HG02970 (cell line): ENCODE measurements at regions not wholly inside any gene's neighbourhood (a gene's known extent, or its start where the extent isn't known, plus 50 kb on each side); places are given as distances from the start of the nearest gene placed in this dataset.
"Not testable (repeated sequence)": the region's sequence is repeated elsewhere in the genome, so short reads cannot be mapped to it uniquely, and the experiment has no call there.

Experiments used
- ATAC-seq: cut with Tn5 transposase; IDR thresholded peaks from one replicate; pipeline ENCODE4 v1.9.1; 2021; ENCODE audit warnings: mild to moderate bottlenecking, moderate library complexity, moderate number of reproducible peaks; ENCODE audit not compliant: unreplicated experiment, low FRiP score

- ATAC-seq, result no peak
Measured at GRCh38 chr5:143543358-143544255, 140.1 kb upstream of the NR3C1 start.

DNA sequence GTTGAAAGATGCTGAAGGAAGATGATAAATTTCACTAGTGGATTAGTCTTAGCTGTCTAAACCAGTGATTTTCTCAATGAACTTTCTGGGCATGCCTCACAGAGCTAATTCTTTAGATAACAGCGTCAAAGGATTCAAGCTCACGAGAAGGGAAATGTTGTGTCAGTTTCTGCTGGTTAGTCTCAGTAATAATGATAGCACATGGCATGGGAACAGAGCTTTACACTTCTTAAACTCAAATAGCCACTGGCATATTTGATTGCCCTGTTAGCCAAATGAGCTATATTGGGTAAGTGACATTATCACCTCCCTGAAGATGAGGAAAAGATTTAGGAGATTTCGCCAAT is 139.3 kb upstream of the NR3C1 start:
- no peak for ATAC-seq

GRCh38 chr5:143541943-143542797 is 138.7 kb upstream of the NR3C1 start:
- no peak for ATAC-seq

- ATAC-seq, result no peak
Measured at GRCh38 chr5:143539742-143540141, 136.3 kb upstream of the NR3C1 start.

GRCh38 chr5:143537056-143537455 is 133.6 kb upstream of the NR3C1 start:
- ATAC-seq, result no peak

DNA sequence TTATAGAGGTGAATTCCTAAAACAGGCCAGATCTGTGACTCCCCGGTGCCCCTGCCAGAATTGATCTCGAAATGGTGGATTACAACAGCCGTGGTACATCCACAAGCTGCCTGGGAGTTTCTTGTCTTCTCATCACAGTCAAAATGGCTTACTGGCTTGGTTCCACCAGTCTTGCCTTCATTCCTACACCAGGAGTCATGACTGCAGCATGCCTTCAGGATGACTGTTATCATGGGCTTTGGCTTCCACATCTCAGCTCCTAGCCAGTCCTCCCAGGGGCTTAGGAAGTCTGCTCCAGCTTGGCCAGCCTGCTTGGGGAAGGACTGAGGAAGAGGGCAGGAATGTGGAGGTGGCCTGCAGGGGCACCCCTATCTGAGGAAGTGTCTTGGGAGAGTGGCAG is 132.9 kb upstream of the NR3C1 start:
- no peak for ATAC-seq

- no peak for ATAC-seq
Measured at GRCh38 chr5:143534761-143535154, 131.3 kb upstream of the NR3C1 start.

DNA sequence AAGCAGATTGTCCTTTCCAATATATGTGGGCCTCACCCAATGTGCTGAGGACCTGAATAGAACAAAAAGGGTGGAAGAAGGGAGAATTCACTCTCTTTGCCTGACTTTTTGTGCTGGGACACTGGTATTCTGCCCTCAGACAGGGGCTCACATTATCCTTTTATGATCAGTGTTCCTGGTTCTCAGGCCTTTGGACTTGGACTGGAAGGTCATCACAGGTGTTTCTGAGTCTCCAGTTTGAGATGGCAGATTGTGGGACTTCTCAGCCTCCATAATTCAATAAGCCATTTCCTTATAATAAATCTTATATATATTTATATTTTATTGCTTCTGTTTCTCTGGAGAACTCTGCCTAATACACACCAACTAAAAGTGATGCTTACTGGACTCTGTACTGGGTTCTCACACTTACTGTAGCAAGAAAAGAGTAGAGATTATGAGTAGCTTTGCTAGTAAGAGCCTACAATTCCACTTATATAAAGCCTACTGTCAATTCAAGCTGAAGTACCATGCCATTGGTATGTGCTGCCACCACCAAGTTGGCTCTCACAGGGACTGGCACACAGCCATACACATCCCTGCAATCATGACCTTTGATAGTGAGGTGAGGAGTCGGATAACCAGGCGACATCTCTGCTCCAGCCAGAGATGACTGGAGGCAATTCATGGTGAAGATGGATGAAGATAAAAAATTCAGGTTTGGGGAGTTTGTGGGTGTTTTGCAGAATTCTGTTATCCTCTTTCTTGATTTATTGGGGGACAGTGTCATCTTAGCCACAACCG is 130.7 kb upstream of the NR3C1 start:
- no peak for ATAC-seq

DNA sequence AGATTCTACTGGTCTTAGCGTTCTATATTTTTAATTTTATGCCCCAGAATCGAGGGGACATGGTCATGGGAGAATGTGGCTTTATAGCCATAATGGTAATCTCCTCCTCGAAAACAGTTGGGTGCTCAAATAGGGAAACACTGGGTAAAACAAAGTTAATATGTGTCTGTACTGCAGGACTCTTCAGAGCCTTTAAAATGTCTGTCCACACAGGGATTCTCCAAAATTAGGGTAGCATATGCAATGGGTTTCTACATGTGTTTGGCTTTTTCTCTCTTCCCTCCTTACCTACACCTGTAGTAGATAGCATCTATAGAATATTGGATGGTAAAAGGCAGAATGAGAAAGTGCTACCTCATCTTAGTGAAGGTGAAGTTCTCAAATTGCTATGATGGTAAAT is 130.0 kb upstream of the NR3C1 start:
- ATAC-seq, result no peak

DNA sequence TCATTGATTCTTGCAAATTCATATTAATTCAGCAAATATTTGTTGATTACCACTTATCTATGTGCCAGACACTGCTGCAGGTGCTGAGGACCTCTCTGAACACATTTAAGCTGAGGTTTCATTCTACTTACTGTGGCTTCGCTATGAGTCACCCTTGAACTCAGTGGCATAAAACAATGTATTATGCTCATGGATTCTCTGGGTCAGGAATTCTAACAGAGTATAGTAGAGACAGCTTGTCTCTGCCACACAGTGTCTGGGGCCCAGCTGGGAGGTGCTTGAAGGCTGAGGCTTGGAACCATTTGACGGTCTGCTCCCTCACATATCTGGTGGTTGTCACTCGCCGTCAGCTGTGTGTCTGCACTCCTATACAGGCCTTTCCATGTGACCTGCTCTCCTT is 124.3 kb upstream of the NR3C1 start:
- ATAC-seq, result no peak

GRCh38 chr5:143525176-143525575 is 121.7 kb upstream of the NR3C1 start:
- no peak for ATAC-seq

- ATAC-seq, result no peak
Measured at GRCh38 chr5:143524338-143524945, 121.0 kb upstream of the NR3C1 start.

- no peak for ATAC-seq
Measured at GRCh38 chr5:143521846-143522400, 118.4 kb upstream of the NR3C1 start.

DNA sequence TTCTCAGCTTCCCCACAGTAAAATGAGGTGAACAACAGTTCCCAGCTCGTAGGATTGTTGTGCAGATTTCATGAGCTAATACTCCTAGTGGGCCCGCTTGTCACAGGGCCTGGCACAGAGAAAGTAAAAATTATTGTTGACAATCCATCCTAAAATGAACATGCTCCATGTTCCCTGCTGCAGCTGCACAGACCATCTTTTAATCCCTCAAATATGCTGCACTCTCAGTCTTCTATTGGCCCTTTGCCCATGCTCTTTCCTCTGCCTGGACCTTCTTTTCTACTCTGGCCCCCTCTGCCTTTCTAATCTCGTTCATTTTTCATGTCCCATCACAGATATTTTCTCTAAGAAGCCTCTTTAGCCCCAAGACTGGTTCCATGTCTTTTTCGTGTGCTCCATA is 117.7 kb upstream of the NR3C1 start:
- no peak for ATAC-seq

GRCh38 chr5:143519215-143519614 is 115.7 kb upstream of the NR3C1 start:
- not testable (repeated sequence) for ATAC-seq

GRCh38 chr5:143517824-143518223 is 114.3 kb upstream of the NR3C1 start:
- not testable (repeated sequence) for ATAC-seq

DNA sequence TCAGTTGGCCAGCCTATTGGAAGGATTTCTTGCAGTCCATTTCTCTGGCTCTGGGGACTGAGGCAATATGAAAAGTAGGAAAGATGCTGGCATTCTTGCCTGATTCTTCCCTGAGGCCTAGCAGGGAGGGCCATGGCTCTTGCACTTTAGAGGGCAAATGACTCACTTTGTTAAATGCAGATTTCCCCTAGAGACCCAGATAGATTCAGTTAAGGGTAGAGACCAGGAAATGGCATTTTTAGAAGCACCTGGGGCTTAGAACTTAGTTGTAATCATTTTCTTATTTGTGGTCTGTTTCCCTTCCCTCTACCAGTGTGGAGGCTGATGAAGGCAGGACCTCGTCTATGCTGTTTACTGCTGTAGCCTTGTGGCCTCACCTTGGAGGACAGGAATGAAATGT is 112.8 kb upstream of the NR3C1 start:
- ATAC-seq, result no peak

DNA sequence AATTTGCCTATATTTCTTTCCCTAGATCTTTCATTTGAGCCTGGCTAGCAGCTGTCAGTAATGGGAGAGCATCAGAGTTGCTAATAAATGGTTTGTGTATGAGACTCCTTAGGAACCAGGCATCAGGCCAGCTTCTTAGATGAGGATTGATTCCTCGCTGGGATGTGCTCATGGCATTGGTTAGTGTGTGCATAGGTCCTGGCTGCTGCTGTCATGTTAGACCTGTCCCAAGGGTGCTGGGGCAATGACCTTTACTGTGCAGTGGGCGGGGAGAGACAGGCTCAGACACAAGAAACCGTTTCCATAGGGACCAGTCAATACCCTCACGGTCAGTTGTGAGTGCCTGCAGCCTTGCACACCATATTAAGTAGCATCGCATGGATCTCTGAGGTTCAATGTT is 112.3 kb upstream of the NR3C1 start:
- no peak for ATAC-seq

DNA sequence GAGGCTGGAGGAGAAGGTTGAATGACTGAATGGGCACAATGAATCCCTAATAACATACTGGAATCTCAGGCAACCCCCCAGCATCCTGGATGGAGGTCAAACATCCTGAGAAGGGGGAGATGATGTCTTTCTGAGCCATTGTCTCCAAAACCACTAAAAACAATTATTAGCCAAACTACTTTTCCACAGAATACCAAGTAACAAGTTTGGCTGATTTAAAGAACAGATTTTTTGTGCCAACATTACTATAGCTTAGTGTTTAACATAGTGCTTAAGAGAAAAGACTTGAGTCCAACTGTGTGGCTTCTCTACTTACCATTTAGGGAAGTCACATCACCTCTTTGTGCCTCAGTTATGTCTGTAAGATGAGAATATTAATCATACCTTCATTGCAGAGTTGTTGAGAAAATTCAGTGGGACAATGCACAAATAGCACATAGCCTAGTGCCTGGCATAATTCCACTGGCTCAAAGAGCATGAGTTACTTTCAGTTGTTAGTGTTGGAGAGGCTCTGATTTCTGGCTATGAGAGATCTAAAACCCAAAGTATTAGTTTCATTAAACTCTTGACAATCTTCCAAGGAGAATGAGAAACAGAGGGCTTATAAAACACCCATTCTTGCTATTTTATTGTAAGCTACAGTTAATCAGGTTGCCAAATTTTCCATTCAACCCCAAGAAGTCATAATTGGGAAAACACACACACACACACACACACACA is 111.3 kb upstream of the NR3C1 start:
- ATAC-seq, result no peak

DNA sequence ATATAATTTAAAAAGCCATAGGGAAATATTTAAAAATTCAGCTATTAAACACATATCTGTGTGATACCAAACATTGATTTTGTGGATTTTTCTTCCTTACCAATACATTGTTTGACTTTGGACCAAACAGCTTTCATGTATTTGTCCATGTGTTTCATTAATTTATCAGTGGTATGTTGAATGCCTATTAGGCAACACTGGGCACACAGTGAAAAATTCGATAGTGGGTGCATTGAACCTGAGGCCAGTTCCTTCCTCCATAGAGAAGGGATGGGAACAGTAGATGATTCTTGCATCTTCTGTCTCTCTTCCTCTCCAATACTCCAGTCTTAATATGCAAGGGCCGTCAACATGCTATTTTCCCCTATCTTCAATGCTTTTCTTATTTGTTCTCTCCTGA is 110.2 kb upstream of the NR3C1 start:
- no peak for ATAC-seq
